ENCODE measurements at regions not wholly inside any gene's neighbourhood (a gene's known extent, or its start where the extent isn't known, plus 50 kb on each side); places are given as distances from the start of the nearest gene placed in this dataset.

DNA sequence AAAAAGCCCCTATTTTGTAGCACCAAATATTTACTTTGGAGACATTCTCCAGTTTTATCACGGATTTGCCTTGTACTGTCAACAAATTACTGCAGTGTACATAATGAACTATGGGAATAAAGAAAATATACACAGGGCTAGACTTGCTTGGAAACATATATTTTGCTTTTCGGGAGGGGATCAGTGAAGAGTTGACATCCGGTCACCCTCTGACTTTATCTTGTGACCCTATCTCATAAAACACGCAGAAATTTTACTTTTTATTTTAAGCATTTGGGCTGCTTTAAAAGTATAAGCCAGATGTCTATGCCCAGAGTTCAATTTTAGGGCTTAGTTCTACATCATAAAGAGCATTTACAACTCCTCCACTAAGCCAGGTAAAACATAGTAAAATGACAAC, 630.7 kb downstream of the TOX3 start:
- TF ChIP-seq, protein P1, sequence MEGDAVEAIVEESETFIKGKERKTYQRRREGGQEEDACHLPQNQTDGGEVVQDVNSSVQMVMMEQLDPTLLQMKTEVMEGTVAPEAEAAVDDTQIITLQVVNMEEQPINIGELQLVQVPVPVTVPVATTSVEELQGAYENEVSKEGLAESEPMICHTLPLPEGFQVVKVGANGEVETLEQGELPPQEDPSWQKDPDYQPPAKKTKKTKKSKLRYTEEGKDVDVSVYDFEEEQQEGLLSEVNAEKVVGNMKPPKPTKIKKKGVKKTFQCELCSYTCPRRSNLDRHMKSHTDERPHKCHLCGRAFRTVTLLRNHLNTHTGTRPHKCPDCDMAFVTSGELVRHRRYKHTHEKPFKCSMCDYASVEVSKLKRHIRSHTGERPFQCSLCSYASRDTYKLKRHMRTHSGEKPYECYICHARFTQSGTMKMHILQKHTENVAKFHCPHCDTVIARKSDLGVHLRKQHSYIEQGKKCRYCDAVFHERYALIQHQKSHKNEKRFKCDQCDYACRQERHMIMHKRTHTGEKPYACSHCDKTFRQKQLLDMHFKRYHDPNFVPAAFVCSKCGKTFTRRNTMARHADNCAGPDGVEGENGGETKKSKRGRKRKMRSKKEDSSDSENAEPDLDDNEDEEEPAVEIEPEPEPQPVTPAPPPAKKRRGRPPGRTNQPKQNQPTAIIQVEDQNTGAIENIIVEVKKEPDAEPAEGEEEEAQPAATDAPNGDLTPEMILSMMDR (IDR thresholded peaks at IDR 0.05) = no peak
- Histone ChIP-seq H3K27me3 (ENCODE audit: insufficient read depth in 3 of 3, low read length in 2 of 3) (no peaks in the 10 kb centered on the region), H3K4me3 (no peak overlapping the region), H3K4me1 (no peaks in the 10 kb centered on the region), H3K36me3 (ENCODE audit: insufficient read depth in 1 of 2, low read depth in 1 of 2) (no peaks in the 10 kb centered on the region), H3K9me3 (no peaks in the 10 kb centered on the region), H3K27ac (no peak overlapping the region)
- intact Hi-C loops (cut with DNase I) = no loop called here
- no peak for DNase-seq
- ATAC-seq = no peak
- WGBS, 3 donors = 46 to 49% (median 48%) methylated on average over 4 of the region's 4 CpGs

DNA sequence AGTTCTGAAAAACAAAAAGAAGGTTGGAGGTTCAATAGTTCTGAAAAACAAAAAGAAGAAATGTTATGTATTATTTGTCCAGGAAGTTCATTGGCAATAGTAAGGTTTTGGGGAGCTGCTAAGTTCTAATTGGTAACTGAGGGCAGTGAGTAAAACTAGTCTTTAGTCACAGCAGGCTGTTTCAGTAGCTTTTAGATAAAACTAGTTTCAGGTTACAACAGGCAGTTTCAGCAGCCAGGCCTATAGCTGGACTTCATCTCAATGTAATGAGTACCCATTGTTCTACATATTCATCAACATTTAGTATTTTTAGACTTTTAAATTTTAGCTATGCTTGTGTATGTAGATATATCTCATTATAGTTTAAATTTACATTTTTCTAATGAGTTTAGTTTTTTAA, 639.3 kb downstream of the TOX3 start:
- ATAC-seq = no peak
- no peak overlapping the region for H3K27ac ChIP-seq
- no peaks in the 10 kb centered on the region for H3K27me3 ChIP-seq (ENCODE audit: insufficient read depth in 3 of 3, low read length in 2 of 3)
- H3K36me3 ChIP-seq (ENCODE audit: insufficient read depth in 1 of 2, low read depth in 1 of 2) = no peaks in the 10 kb centered on the region
- H3K4me1 ChIP-seq = no peaks in the 10 kb centered on the region
- H3K4me3 ChIP-seq = no peak overlapping the region
- intact Hi-C loops (cut with DNase I) = no loop called here
- TF ChIP-seq, protein P1 (IDR thresholded peaks at IDR 0.05) = no peak
- DNase-seq = no peak
- H3K9me3 ChIP-seq = peaks cover 3% of the 10 kb centered on the region

DNA sequence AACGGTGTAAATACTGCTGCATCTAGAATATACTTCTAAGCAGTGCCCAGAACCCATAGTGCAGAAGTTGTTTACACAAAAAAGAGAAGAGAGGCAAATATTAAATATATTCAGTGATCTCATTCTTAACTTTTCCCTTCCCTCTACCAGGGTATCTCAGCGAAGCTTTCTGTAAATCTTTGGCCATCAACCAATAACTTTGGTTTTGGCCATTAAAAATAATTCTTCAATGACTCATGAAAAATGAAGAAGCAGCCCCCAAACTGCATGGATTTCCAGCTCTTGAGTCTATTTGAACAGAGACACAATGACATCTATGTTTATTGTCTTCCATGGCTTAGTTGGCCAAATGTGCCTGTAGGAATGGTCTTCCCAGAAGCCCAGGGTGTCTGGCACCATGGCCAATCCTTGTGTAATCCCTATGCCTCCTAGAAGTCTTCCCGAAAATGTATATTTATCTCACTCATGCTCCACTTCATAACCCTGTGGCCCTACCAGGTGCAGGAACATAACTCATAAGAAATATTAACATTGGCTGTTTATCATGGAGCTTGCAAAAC, 646.6 kb downstream of the TOX3 start:
- Histone ChIP-seq H3K36me3 (ENCODE audit: insufficient read depth in 1 of 2, low read depth in 1 of 2) (no peaks in the 10 kb centered on the region), H3K9me3 (no peaks in the 10 kb centered on the region), H3K27me3 (ENCODE audit: insufficient read depth in 3 of 3, low read length in 2 of 3) (no peaks in the 10 kb centered on the region), H3K4me1 (no peaks in the 10 kb centered on the region), H3K27ac (no peak overlapping the region), H3K4me3 (no peak overlapping the region)
- DNase-seq (no peak), ATAC-seq (no peak)
- TF ChIP-seq, protein P1 (IDR thresholded peaks at IDR 0.05) = no peak
- intact Hi-C loops (cut with DNase I) = no loop called here
- WGBS, 3 donors = 73 to 75% (median 75%) methylated on average over 3 of the region's 3 CpGs

DNA sequence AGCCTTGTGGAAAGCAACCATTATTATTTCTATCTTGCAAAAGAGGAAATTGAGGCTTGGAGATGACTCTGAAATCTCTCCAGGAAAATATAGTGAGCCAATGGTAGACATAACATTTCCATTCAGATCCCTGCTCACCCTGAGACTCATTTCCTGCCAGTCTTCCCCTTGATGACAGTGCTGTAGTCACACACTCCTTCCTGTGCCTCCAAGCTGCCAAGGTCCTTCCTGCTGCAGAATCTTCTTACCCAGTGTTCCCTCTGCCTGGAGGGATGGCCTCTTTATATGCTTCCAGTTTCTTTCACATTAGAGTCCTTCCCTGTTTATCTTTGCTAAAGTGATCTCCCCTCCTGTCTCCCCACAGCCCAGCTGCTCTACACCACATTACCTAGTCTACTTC, 648.1 kb downstream of the TOX3 start:
- intact Hi-C loops (cut with DNase I) = no loop called here
- ATAC-seq = no peak
- H3K27ac ChIP-seq = no peak overlapping the region

DNA sequence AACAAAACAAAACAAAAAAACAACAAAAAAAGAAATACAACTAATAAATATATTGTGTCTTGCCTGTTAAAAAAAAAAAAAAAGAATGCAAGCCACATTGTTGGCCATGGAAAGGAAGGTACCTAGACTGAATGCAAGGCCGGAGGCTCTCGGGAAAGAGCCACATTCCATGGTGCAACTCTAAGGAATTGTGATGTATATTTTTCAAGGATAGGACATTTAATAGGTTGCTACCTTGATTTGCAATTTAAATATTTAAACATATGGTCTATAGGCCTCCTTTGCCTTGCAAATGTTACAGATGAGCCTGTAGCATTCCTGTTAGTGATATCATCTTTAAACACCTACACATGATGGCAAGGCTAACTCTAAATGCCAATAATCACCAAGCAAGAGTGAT, 650.9 kb downstream of the TOX3 start:
- Histone ChIP-seq H3K4me1 (no peaks in the 10 kb centered on the region), H3K27me3 (ENCODE audit: insufficient read depth in 3 of 3, low read length in 2 of 3) (no peaks in the 10 kb centered on the region), H3K4me3 (no peak overlapping the region), H3K27ac (no peak overlapping the region), H3K9me3 (no peaks in the 10 kb centered on the region), H3K36me3 (ENCODE audit: insufficient read depth in 1 of 2, low read depth in 1 of 2) (no peaks in the 10 kb centered on the region)
- WGBS, 3 donors = 87 to 94% (median 93%) methylated on average over 2 of the region's 2 CpGs
- ATAC-seq = no peak
- TF ChIP-seq, protein P1 (IDR thresholded peaks at IDR 0.05) = no peak
- intact Hi-C loops (cut with DNase I) = no loop called here
- no peak for DNase-seq

More for the DNA sequence above, 648.1 kb downstream of the TOX3 start:
- Histone ChIP-seq H3K4me1 (no peaks in the 10 kb centered on the region), H3K9me3 (no peaks in the 10 kb centered on the region), H3K4me3 (no peak overlapping the region), H3K27me3 (ENCODE audit: insufficient read depth in 3 of 3, low read length in 2 of 3) (no peaks in the 10 kb centered on the region), H3K36me3 (ENCODE audit: insufficient read depth in 1 of 2, low read depth in 1 of 2) (no peaks in the 10 kb centered on the region)
- no peak for DNase-seq
- TF ChIP-seq, protein P1 (IDR thresholded peaks at IDR 0.05) = no peak

All from psoas muscle (tissue), 7 donors.